Esophagus (tissue), 2 donors: ENCODE measurements at regions not wholly inside any gene's neighbourhood (a gene's known extent, or its start where the extent isn't known, plus 50 kb on each side); places are given as distances from the start of the nearest gene placed in this dataset.

Source experiments
- H3K27ac ChIP-seq, 2 donors: one replicate each; pipeline ENCODE4 v1.5.1; 2013; ENCODE audit warnings: low read depth in 2 of 2, mild to moderate bottlenecking in 2 of 2, inconsistent platforms in 1 of 2, low read length in 1 of 2, moderate library complexity in 1 of 2
- H3K27me3 ChIP-seq, 2 donors: one replicate each; pipeline ENCODE4 v1.6.1; 2013; ENCODE audit warnings: low read length in 2 of 2, control low read depth in 1 of 2, mild to moderate bottlenecking in 1 of 2; ENCODE audit not compliant: insufficient read depth in 2 of 2, control insufficient read depth in 1 of 2
- H3K36me3 ChIP-seq, 2 donors: one replicate each; pipeline ENCODE4 v1.6.1; 2013; ENCODE audit warnings: low read length in 1 of 2; ENCODE audit not compliant: control insufficient read depth in 2 of 2, insufficient read depth in 2 of 2
- H3K4me1 ChIP-seq, 2 donors: one replicate each; pipeline ENCODE4 v1.6.1; 2013; ENCODE audit warnings: low read length in 1 of 2; ENCODE audit not compliant: control insufficient read depth in 2 of 2, insufficient read depth in 2 of 2
- H3K4me3 ChIP-seq, 2 donors: one replicate each; pipeline ENCODE4 v1.5.1; 2013; ENCODE audit warnings: low read length in 2 of 2, mild to moderate bottlenecking in 2 of 2, low read depth in 1 of 2, moderate library complexity in 1 of 2
- H3K9me3 ChIP-seq, 2 donors: one replicate each; pipeline ENCODE4 v1.6.1; 2013; ENCODE audit warnings: mild to moderate bottlenecking in 2 of 2, low read depth in 1 of 2, low read length in 1 of 2, moderate library complexity in 1 of 2; ENCODE audit not compliant: control insufficient read depth in 2 of 2, insufficient read depth in 1 of 2
- WGBS, 2 donors: extraction: QIAGEN DNeasy Blood & Tissue Kit; methylation state at CpG; one replicate each; pipeline ENCODE4 v1.1.7; 2013; 5-methylcytosine and 5-hydroxymethylcytosine counted together
- donor health status: healthy with polysubstance abuse.
- donor health status: Bipolar disorder and iron deficiency.

GRCh38 chr1:13896932-13897331 lies 196.9 kb downstream of the PRDM2 start:
- H3K9me3 ChIP-seq = no peaks in the 10 kb centered on the region
- 83 to 87% methylated on average over 2 of the region's 2 CpGs for WGBS, 2 donors
- no peak overlapping the region for H3K27ac ChIP-seq
- H3K4me3 ChIP-seq = no peak overlapping the region
- H3K4me1 ChIP-seq = no peaks in the 10 kb centered on the region
- peaks cover 4 to 8% of the 10 kb centered on the region in 2 donors for H3K27me3 ChIP-seq
- no peaks in the 10 kb centered on the region for H3K36me3 ChIP-seq

GRCh38 chr1:13898406-13898805 lies 198.4 kb downstream of the PRDM2 start:
- Histone ChIP-seq H3K4me3 (no peak overlapping the region), H3K27ac (no peak overlapping the region), H3K36me3 (no peaks in the 10 kb centered on the region), H3K9me3 (no peaks in the 10 kb centered on the region), H3K27me3 (peaks cover 0 to 4% of the 10 kb centered on the region in 2 donors), H3K4me1 (no peaks in the 10 kb centered on the region)
- 75 to 76% methylated on average over 6 of the region's 6 CpGs for WGBS, 2 donors

- H3K4me3 ChIP-seq = no peak overlapping the region
- no peaks in the 10 kb centered on the region for H3K9me3 ChIP-seq
- no peaks in the 10 kb centered on the region for H3K27me3 ChIP-seq
- H3K36me3 ChIP-seq = no peaks in the 10 kb centered on the region
- H3K4me1 ChIP-seq = no peaks in the 10 kb centered on the region
- 84 to 87% methylated on average over 7 of the region's 7 CpGs for WGBS, 2 donors
- no peak overlapping the region for H3K27ac ChIP-seq
Observed at GRCh38 chr1:13899856-13900255, 199.9 kb downstream of the PRDM2 start.

GRCh38 chr1:13900583-13900982 lies 200.6 kb downstream of the PRDM2 start:
- Histone ChIP-seq H3K27ac (no peak overlapping the region), H3K4me1 (no peaks in the 10 kb centered on the region), H3K9me3 (no peaks in the 10 kb centered on the region), H3K36me3 (no peaks in the 10 kb centered on the region), H3K27me3 (no peaks in the 10 kb centered on the region), H3K4me3 (no peak overlapping the region)
- 62 to 72% methylated on average over 1 of the region's 1 CpG for WGBS, 2 donors

GRCh38 chr1:13901039-13901438 lies 201.1 kb downstream of the PRDM2 start:
- 37 to 42% methylated on average over 10 of the region's 10 CpGs for WGBS, 2 donors
- H3K27me3 ChIP-seq = no peaks in the 10 kb centered on the region
- no peaks in the 10 kb centered on the region for H3K9me3 ChIP-seq
- H3K4me3 ChIP-seq = no peak overlapping the region
- no peaks in the 10 kb centered on the region for H3K4me1 ChIP-seq
- no peak overlapping the region for H3K27ac ChIP-seq
- no peaks in the 10 kb centered on the region for H3K36me3 ChIP-seq

- no peak overlapping the region for H3K4me3 ChIP-seq
- H3K4me1 ChIP-seq = no peaks in the 10 kb centered on the region
- H3K9me3 ChIP-seq = no peaks in the 10 kb centered on the region
- no peaks in the 10 kb centered on the region for H3K27me3 ChIP-seq
- H3K27ac ChIP-seq = no peak overlapping the region
- H3K36me3 ChIP-seq = no peaks in the 10 kb centered on the region
- 74 to 77% methylated on average over 6 of the region's 6 CpGs for WGBS, 2 donors
Observed at GRCh38 chr1:13901597-13901996, 201.6 kb downstream of the PRDM2 start.

GRCh38 chr1:13908128-13908527 lies 208.1 kb downstream of the PRDM2 start:
- H3K4me1 ChIP-seq = no peaks in the 10 kb centered on the region
- 71 to 75% methylated on average over 3 of the region's 3 CpGs for WGBS, 2 donors
- H3K9me3 ChIP-seq = no peaks in the 10 kb centered on the region
- no peaks in the 10 kb centered on the region for H3K36me3 ChIP-seq
- no peaks in the 10 kb centered on the region for H3K27me3 ChIP-seq
- H3K4me3 ChIP-seq = no peak overlapping the region
- no peak overlapping the region for H3K27ac ChIP-seq

- Histone ChIP-seq H3K4me1 (no peaks in the 10 kb centered on the region), H3K27ac (no peak overlapping the region), H3K9me3 (no peaks in the 10 kb centered on the region), H3K36me3 (peaks cover 0 to 2% of the 10 kb centered on the region in 2 donors), H3K4me3 (no peak overlapping the region), H3K27me3 (no peaks in the 10 kb centered on the region)
- WGBS, 2 donors = 85% methylated on average over 8 of the region's 8 CpGs
Observed at GRCh38 chr1:13911697-13912619, 212.0 kb downstream of the PRDM2 start.

GRCh38 chr1:13913396-13913795 lies 213.4 kb downstream of the PRDM2 start:
- WGBS, 2 donors = 100% methylated on average over 1 of the region's 1 CpG
- peaks cover 0 to 2% of the 10 kb centered on the region in 2 donors for H3K36me3 ChIP-seq
- H3K27me3 ChIP-seq = no peaks in the 10 kb centered on the region
- no peaks in the 10 kb centered on the region for H3K4me1 ChIP-seq
- H3K9me3 ChIP-seq = no peaks in the 10 kb centered on the region
- no peak overlapping the region for H3K27ac ChIP-seq
- no peak overlapping the region for H3K4me3 ChIP-seq

GRCh38 chr1:13916530-13916929 lies 216.5 kb downstream of the PRDM2 start:
- Histone ChIP-seq H3K9me3 (no peaks in the 10 kb centered on the region), H3K4me1 (no peaks in the 10 kb centered on the region), H3K27me3 (no peaks in the 10 kb centered on the region), H3K4me3 (no peak overlapping the region), H3K27ac (no peak overlapping the region), H3K36me3 (peaks cover 0 to 2% of the 10 kb centered on the region in 2 donors)
- 50 to 83% methylated on average over 3 of the region's 3 CpGs for WGBS, 2 donors
